ENCODE measurements at regions not wholly inside any gene's neighbourhood (a gene's known extent, or its start where the extent isn't known, plus 50 kb on each side); places are given as distances from the start of the nearest gene placed in this dataset.

DNA sequence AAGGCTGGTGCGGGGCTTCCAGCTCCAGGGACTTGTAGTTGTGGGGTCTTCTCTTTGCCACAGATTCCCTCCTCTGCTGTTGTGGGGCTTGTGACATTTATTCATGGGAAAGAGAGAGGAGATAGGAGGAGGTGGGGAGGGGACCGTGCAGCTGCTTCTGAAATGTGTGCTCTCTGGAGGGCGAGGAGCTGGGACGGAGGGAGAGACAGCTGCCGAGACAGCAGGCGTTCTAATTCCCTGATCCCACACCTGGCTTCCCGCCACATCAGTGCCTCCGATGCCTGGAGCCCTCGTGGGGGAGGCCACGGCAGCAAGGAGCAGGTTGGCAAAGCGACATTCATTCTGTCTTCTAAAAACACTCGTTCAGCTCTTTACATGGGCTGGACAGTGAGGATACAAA is 164.4 kb downstream of the USP12 start:
- Histone ChIP-seq H3K9me3 (ENCODE audit: low read depth, low read length) (no peaks in the 10 kb centered on the region), H4K20me1 (ENCODE audit: insufficient read depth, low read length) (no peaks in the 10 kb centered on the region), H3K79me2 (ENCODE audit: insufficient read depth, low read length) (no peaks in the 10 kb centered on the region), H3K4me1 (ENCODE audit: insufficient read depth, low read length) (peaks cover 3% of the 10 kb centered on the region), H3K36me3 (ENCODE audit: insufficient read depth, low read length) (no peaks in the 10 kb centered on the region), H3K4me2 (ENCODE audit: insufficient read depth, low read length) (peak overlapping the region; percentile 86), H2AFZ (ENCODE audit: low read length) (peak overlapping the region; percentile 81), H3K4me3 (ENCODE audit: insufficient read depth, low read length) (peak overlapping the region; percentile 65), H3K27ac (ENCODE audit: low read depth, low read length) (no peak overlapping the region), H3K27me3 (ENCODE audit: insufficient read depth, low read length) (peaks cover 20% of the 10 kb centered on the region)
- DNase-seq (ENCODE audit: insufficient read length, low spot score, missing footprints), result no peak
- TF ChIP-seq, protein P1, sequence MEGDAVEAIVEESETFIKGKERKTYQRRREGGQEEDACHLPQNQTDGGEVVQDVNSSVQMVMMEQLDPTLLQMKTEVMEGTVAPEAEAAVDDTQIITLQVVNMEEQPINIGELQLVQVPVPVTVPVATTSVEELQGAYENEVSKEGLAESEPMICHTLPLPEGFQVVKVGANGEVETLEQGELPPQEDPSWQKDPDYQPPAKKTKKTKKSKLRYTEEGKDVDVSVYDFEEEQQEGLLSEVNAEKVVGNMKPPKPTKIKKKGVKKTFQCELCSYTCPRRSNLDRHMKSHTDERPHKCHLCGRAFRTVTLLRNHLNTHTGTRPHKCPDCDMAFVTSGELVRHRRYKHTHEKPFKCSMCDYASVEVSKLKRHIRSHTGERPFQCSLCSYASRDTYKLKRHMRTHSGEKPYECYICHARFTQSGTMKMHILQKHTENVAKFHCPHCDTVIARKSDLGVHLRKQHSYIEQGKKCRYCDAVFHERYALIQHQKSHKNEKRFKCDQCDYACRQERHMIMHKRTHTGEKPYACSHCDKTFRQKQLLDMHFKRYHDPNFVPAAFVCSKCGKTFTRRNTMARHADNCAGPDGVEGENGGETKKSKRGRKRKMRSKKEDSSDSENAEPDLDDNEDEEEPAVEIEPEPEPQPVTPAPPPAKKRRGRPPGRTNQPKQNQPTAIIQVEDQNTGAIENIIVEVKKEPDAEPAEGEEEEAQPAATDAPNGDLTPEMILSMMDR (IDR thresholded peaks at IDR 0.05; ENCODE audit: extremely low read depth, low read depth, low read length), result no peak

DNA sequence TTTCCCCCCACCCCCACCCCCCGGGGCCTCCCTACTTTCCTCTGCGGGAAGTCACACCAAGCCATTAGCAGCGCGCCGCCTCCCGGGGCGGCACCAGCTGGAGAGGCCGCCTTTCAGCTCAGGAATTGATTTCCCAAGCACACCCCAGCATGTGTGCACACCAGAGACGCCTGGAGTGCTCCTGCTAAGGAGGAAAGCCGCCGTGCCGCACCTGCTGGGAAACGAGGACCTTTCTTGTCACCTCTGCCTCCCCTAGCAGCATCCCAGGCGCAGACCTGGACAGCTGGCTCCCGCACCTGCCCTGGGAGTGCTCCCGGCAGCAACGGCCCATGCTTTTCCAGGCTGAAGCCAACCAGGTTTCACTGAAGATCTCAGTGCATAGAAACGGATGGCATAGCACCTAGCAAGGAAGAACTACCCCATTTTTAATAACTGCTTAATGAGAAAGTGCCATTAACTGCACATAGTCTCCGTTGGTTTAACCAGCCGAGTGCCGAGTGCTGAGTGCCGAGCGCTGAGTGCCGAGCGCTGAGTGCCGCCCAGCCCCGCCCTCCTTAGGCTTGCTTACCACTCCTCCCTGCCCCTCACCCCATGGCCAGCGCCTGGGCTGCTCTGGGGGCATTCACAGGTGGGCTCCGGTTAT is 165.0 kb downstream of the USP12 start:
- H3K27me3 ChIP-seq (ENCODE audit: insufficient read depth, low read length), result peaks cover 20% of the 10 kb centered on the region
- H3K4me3 ChIP-seq (ENCODE audit: insufficient read depth, low read length), result peak overlapping the region; percentile 65
- H4K20me1 ChIP-seq (ENCODE audit: insufficient read depth, low read length), result no peaks in the 10 kb centered on the region
- peak overlapping the region; percentile 86 for H3K4me2 ChIP-seq (ENCODE audit: insufficient read depth, low read length)
- no peak overlapping the region for H3K27ac ChIP-seq (ENCODE audit: low read depth, low read length)
- DNase-seq (ENCODE audit: insufficient read length, low spot score, missing footprints), result peak; percentile 79
- TF ChIP-seq, protein P1 (IDR thresholded peaks at IDR 0.05; ENCODE audit: extremely low read depth, low read depth, low read length), result no peak
- peaks cover 3% of the 10 kb centered on the region for H3K4me1 ChIP-seq (ENCODE audit: insufficient read depth, low read length)
- no peaks in the 10 kb centered on the region for H3K79me2 ChIP-seq (ENCODE audit: insufficient read depth, low read length)
- peak overlapping the region; percentile 81 for H2AFZ ChIP-seq (ENCODE audit: low read length)
- H3K36me3 ChIP-seq (ENCODE audit: insufficient read depth, low read length), result no peaks in the 10 kb centered on the region
- H3K9me3 ChIP-seq (ENCODE audit: low read depth, low read length), result no peaks in the 10 kb centered on the region

DNA sequence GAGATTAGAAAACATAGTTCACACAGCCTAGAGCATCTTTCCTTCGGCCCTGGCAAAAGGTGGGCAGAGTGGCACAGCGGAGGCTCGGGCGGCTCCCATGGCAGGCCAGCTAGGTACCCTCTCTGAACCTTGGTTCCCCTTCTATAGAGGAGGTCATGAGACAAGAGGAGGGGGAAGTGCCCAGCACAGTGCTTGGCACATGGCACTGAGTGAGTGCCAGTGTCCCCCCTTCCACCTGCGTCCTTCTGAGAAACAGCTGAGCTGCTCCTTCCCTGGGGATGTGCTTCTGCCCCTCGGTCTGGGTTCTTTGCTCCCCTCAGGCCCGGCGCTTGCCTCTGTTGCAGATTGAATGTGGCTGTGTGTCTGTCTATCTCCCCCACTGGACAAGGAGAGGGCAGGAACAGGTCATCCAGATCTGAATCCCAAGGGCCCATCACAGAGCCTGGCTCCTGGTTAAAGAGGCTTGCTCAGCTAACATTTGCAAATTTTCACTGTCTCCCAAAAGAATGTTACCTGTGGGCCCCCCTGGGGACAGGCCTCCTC is 165.6 kb downstream of the USP12 start:
- Histone ChIP-seq H4K20me1 (ENCODE audit: insufficient read depth, low read length) (no peaks in the 10 kb centered on the region), H3K9me3 (ENCODE audit: low read depth, low read length) (no peaks in the 10 kb centered on the region), H3K4me2 (ENCODE audit: insufficient read depth, low read length) (peak overlapping the region; percentile 33), H3K36me3 (ENCODE audit: insufficient read depth, low read length) (no peaks in the 10 kb centered on the region), H3K4me1 (ENCODE audit: insufficient read depth, low read length) (peaks cover 3% of the 10 kb centered on the region), H3K27ac (ENCODE audit: low read depth, low read length) (no peak overlapping the region), H3K27me3 (ENCODE audit: insufficient read depth, low read length) (peaks cover 20% of the 10 kb centered on the region), H2AFZ (ENCODE audit: low read length) (no peak overlapping the region), H3K79me2 (ENCODE audit: insufficient read depth, low read length) (no peaks in the 10 kb centered on the region), H3K4me3 (ENCODE audit: insufficient read depth, low read length) (no peak overlapping the region)
- no peak for DNase-seq (ENCODE audit: insufficient read length, low spot score, missing footprints)
- TF ChIP-seq, protein P1 (IDR thresholded peaks at IDR 0.05; ENCODE audit: extremely low read depth, low read depth, low read length), result no peak

DNA sequence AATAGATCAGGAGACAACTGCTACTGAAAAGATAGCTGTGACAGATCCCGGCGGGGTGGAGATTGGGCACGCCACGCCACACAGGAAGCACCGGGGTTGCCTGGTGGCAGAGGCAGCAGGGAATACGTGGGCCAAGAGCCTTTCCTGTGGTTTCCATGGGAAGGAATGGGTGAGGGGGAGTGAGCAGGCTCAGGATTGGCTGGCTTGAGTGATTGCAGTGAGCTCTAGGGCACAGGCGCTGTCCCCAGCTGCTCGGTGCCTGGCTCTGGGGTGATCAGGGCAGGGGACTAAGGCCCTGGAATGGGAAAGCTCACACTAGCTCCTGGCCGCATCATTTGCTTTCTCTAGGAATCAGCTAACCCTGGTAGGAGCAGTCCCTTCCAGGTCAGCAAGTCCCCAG is 166.1 kb downstream of the USP12 start:
- Histone ChIP-seq H2AFZ (ENCODE audit: low read length) (peak overlapping the region; percentile 48), H3K4me1 (ENCODE audit: insufficient read depth, low read length) (peaks cover 3% of the 10 kb centered on the region), H3K36me3 (ENCODE audit: insufficient read depth, low read length) (no peaks in the 10 kb centered on the region), H3K27ac (ENCODE audit: low read depth, low read length) (no peak overlapping the region), H3K79me2 (ENCODE audit: insufficient read depth, low read length) (no peaks in the 10 kb centered on the region), H3K4me3 (ENCODE audit: insufficient read depth, low read length) (no peak overlapping the region), H3K9me3 (ENCODE audit: low read depth, low read length) (no peaks in the 10 kb centered on the region), H4K20me1 (ENCODE audit: insufficient read depth, low read length) (no peaks in the 10 kb centered on the region), H3K27me3 (ENCODE audit: insufficient read depth, low read length) (peaks cover 20% of the 10 kb centered on the region), H3K4me2 (ENCODE audit: insufficient read depth, low read length) (peak overlapping the region; percentile 33)
- TF ChIP-seq, protein P1 (IDR thresholded peaks at IDR 0.05; ENCODE audit: extremely low read depth, low read depth, low read length), result no peak
- no peak for DNase-seq (ENCODE audit: insufficient read length, low spot score, missing footprints)

Measured in osteoblast (primary cell).